Nephron (organoid): ENCODE measurements at regions not wholly inside any gene's neighbourhood (a gene's known extent, or its start where the extent isn't known, plus 50 kb on each side); places are given as distances from the start of the nearest gene placed in this dataset.
"Not testable (repeated sequence)": the region's sequence is repeated elsewhere in the genome, so short reads cannot be mapped to it uniquely, and the experiment has no call there.

Experiments
- H3K27ac Mint-ChIP-seq, 3 experiments: 2 replicates each; pipeline ENCODE4 v1.8.0; 2020; ENCODE audit warnings: mixed read lengths in 3 of 3, mild to moderate bottlenecking in 2 of 3, moderate library complexity in 1 of 3
- H3K27me3 Mint-ChIP-seq: 2 replicates; pipeline ENCODE4 v1.8.0; 2021; ENCODE audit warnings: low read depth, mild to moderate bottlenecking, moderate library complexity, mixed read lengths
- H3K36me3 Mint-ChIP-seq: 2 replicates; pipeline ENCODE4 v1.8.0; 2020; ENCODE audit warnings: low read depth, mixed read lengths
- H3K4me1 Mint-ChIP-seq: 2 replicates; pipeline ENCODE4 v1.8.0; 2020; ENCODE audit warnings: mixed read lengths
- H3K4me3 Mint-ChIP-seq, 3 experiments: 2 replicates each; pipeline ENCODE4 v1.8.0; 2020; ENCODE audit warnings: mild to moderate bottlenecking in 3 of 3, mixed read lengths in 3 of 3, moderate library complexity in 2 of 3
- H3K9me3 Mint-ChIP-seq: 2 replicates; pipeline ENCODE4 v1.8.0; 2020; ENCODE audit warnings: mixed read lengths
- TF ChIP-seq, protein P1 (sequence below), 3 experiments: fragments of 200-600 bp; sonication (generic); IDR thresholded peaks; one replicate each; pipeline ENCODE4 v1.5.0; 2021; ENCODE audit warnings: antibody characterized with exemption in 3 of 3; ENCODE audit not compliant: unreplicated experiment in 3 of 3

DNA sequence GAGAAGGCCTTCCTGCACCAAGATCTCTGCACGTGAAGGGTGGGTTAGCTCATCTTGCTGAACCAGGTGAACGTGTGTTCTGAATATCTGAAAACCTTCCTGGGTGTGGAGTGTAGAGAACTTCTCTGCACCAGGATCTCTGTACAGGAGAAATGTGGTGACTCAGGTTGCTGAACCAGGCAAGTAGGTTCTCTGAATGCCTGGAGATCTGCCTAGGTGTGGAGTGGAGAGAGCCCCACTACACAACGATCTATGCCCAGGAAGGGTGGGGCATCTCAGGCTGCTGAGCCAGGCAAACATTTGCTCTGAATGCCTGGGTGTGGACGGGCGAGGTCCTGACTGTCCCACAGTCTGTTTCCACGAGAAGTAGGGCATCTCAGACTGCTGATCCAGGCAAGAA lies 1002.3 kb upstream of the KCND2 start:
- no peaks in the 10 kb centered on the region for H3K27me3 Mint-ChIP-seq
- no peak overlapping the region for H3K27ac Mint-ChIP-seq
- H3K4me1 Mint-ChIP-seq, result no peaks in the 10 kb centered on the region
- TF ChIP-seq, protein P1, sequence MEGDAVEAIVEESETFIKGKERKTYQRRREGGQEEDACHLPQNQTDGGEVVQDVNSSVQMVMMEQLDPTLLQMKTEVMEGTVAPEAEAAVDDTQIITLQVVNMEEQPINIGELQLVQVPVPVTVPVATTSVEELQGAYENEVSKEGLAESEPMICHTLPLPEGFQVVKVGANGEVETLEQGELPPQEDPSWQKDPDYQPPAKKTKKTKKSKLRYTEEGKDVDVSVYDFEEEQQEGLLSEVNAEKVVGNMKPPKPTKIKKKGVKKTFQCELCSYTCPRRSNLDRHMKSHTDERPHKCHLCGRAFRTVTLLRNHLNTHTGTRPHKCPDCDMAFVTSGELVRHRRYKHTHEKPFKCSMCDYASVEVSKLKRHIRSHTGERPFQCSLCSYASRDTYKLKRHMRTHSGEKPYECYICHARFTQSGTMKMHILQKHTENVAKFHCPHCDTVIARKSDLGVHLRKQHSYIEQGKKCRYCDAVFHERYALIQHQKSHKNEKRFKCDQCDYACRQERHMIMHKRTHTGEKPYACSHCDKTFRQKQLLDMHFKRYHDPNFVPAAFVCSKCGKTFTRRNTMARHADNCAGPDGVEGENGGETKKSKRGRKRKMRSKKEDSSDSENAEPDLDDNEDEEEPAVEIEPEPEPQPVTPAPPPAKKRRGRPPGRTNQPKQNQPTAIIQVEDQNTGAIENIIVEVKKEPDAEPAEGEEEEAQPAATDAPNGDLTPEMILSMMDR (IDR thresholded peaks at IDR 0.05; ENCODE audit: unreplicated experiment in 3 of 3), result no peak
- no peak overlapping the region for H3K4me3 Mint-ChIP-seq
- H3K9me3 Mint-ChIP-seq, result no peaks in the 10 kb centered on the region
- H3K36me3 Mint-ChIP-seq, result no peaks in the 10 kb centered on the region

DNA sequence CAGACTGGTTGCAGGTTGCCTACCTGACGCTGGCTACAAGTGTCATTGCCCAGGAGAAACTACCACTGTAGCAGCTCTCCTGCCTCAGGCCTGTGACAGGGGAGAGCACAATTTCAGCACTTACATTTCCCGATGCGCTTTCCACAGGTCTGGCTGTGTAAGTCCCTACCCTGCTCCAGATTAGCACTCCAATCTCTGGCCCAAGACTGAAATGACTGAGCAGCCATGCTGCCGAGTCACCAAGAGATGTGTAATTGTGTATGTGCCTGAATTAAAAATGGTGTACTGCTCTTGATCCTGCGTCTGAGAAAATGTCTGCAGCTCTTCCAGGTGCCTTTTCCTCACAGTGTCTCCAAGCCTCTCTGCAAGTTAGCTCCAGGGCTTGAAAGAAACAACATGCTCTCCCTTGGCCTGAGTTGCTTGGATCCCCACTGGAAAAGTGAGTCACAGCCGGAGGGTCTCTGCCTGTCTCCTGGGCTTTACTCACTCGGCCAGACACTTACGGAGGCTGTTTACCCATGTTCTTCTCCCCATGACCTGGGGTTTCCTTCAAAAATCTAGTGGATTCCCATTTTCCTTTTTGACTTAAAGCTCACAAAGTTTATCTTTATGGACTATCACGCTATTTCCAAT lies 1001.7 kb upstream of the KCND2 start:
- H3K9me3 Mint-ChIP-seq, result no peaks in the 10 kb centered on the region
- no peaks in the 10 kb centered on the region for H3K27me3 Mint-ChIP-seq
- TF ChIP-seq, protein P1 (IDR thresholded peaks at IDR 0.05; ENCODE audit: unreplicated experiment in 3 of 3), result no peak
- no peak overlapping the region for H3K4me3 Mint-ChIP-seq
- H3K27ac Mint-ChIP-seq, result no peak overlapping the region
- no peaks in the 10 kb centered on the region for H3K4me1 Mint-ChIP-seq
- no peaks in the 10 kb centered on the region for H3K36me3 Mint-ChIP-seq

DNA sequence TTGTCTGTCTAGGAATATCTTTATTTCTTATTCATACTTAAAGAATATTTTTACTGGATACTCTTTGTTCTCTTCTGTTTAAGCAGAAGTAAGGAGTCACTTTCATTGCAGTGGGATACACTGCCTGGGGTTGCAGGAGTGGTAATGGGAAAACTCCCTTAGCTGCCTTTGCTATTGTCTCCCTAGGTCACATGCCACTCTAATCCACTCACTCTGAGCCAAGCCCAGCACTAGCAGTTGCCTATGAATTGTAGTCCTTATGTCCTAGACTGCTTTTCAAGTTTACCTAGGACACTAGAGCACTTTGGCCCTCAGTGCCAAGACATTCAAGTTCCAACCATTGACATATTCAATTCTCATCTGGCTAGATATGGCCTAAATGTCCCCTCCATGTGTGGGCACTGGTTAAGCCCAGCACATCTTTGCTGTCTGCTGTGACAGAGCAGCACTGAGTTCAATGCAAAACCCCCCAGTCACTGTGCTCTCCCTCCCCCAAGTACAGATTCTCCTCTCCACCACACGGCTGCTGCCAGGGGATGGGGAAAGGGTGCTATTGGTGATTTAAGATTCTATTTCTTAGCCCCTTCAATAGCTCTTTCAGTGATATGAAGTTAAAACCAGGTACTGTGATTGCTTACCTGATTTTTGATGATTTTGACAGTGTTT lies 991.7 kb upstream of the KCND2 start:
- Mint-ChIP-seq H3K4me1 (no peaks in the 10 kb centered on the region), H3K36me3 (no peaks in the 10 kb centered on the region), H3K9me3 (peaks cover 6% of the 10 kb centered on the region), H3K27me3 (no peaks in the 10 kb centered on the region), H3K27ac (no peak overlapping the region), H3K4me3 (no peak overlapping the region)
- TF ChIP-seq, protein P1 (IDR thresholded peaks at IDR 0.05; ENCODE audit: unreplicated experiment in 3 of 3), result no peak

DNA sequence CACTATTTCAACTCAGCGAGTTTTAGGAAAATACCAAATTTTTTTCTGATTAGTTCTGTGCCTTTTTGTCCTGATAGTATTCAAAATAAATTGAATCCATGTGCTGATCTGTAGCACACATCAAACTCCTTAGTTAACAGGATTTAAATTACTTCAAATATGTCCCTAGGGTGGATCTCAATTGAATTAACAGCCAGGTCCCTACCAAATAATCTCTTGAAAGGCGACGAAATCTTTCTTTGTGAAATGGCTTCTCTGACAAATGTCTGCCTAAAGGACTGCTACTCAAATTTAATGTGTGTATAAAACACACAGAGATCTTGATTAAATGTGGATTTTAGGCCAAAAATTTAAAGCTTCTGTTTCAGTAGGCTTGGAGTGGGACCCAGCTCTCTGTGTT lies 989.6 kb upstream of the KCND2 start:
- H3K27me3 Mint-ChIP-seq, result no peaks in the 10 kb centered on the region
- peaks cover 6% of the 10 kb centered on the region for H3K9me3 Mint-ChIP-seq
- TF ChIP-seq, protein P1 (IDR thresholded peaks at IDR 0.05; ENCODE audit: unreplicated experiment in 3 of 3), result no peak
- H3K4me1 Mint-ChIP-seq, result no peaks in the 10 kb centered on the region
- no peak overlapping the region for H3K4me3 Mint-ChIP-seq
- H3K27ac Mint-ChIP-seq, result no peak overlapping the region
- no peaks in the 10 kb centered on the region for H3K36me3 Mint-ChIP-seq

DNA sequence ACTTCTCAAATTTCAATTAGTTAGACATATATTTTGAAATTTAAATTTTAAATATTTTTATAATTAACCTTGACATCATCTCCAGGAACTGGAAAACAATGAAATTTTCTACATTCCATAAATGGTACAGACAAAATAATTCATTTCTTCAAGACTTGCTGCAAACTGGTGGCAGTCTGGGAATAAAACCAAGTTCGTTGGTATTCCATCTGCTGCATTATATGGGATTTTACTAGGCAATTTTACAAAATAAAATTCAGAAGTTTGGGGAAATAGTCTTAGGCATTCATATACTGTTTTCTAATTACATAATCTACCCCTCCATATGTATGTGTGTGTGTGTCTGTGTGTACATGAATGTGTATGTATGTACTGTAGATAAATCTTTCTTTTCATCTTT lies 984.6 kb upstream of the KCND2 start:
- H3K4me3 Mint-ChIP-seq, result no peak overlapping the region
- no peaks in the 10 kb centered on the region for H3K27me3 Mint-ChIP-seq
- peaks cover 6% of the 10 kb centered on the region for H3K9me3 Mint-ChIP-seq
- TF ChIP-seq, protein P1 (IDR thresholded peaks at IDR 0.05; ENCODE audit: unreplicated experiment in 3 of 3), result no peak
- H3K4me1 Mint-ChIP-seq, result no peaks in the 10 kb centered on the region
- no peak overlapping the region for H3K27ac Mint-ChIP-seq
- no peaks in the 10 kb centered on the region for H3K36me3 Mint-ChIP-seq

DNA sequence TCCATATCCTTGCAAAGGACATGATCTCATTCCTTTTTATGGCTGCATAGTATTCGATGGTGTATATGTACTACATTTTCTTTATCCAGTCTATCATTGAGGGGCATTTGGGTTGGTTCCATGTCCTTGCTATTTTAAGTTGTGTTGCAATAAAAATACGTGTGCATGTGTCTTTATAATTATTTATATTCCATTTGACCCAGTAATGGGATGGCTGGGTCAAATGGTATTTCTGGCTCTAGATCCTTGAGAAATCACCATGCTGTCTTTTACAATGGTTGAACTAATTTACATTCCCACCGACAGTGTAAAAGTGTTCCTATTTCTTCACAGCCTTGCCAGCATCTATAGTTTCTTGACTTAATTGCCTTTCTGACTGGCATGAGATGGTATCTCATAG lies 972.6 kb upstream of the KCND2 start:
- H3K4me3 Mint-ChIP-seq, H3K9me3 Mint-ChIP-seq, H3K27me3 Mint-ChIP-seq, H3K36me3 Mint-ChIP-seq, H3K27ac Mint-ChIP-seq, H3K4me1 Mint-ChIP-seq: not testable (repeated sequence)
